Tibial nerve (tissue), 3 donors: ENCODE measurements at regions not wholly inside any gene's neighbourhood (a gene's known extent, or its start where the extent isn't known, plus 50 kb on each side); places are given as distances from the start of the nearest gene placed in this dataset.
A peak's percentile ranks its signal among the peaks of the same experiment; 100 is the strongest.

Experiments
- EP300 ChIP-seq, 2 donors: sonication (generic); formaldehyde crosslinking; IDR thresholded peaks; one replicate each; pipeline ENCODE4 v1.6.1; 2017; ENCODE audit warnings: antibody characterized with exemption in 2 of 2, mild to moderate bottlenecking in 1 of 2
- POLR2A ChIP-seq, 2 donors: fragments of 450-650 bp; IDR thresholded peaks; one replicate each; pipeline ENCODE4 v1.6.1; 2017; ENCODE audit warnings: antibody characterized with exemption in 2 of 2, mild to moderate bottlenecking in 2 of 2, moderate library complexity in 2 of 2

- TF ChIP-seq POLR2A (IDR thresholded peaks at IDR 0.05): no peak
- peak in 1 of 2 donors; percentile 44 for TF ChIP-seq EP300 (IDR thresholded peaks at IDR 0.05)
Observed at GRCh38 chr13:34358811-34359513, 541.0 kb downstream of the RFC3 start.
